Activated CD4-positive, alpha-beta T cell treated with anti-CD3 and anti-CD28 coated beads, Interleukin-2, amount 50 U/mL, for 1 hour (primary cell): ENCODE measurements at regions not wholly inside any gene's neighbourhood (a gene's known extent, or its start where the extent isn't known, plus 50 kb on each side); places are given as distances from the start of the nearest gene placed in this dataset.

ENCODE experiments used
- DNase-seq: peaks from one replicate; pipeline ENCODE4 v3.0.0-alpha.2; 2020

DNA sequence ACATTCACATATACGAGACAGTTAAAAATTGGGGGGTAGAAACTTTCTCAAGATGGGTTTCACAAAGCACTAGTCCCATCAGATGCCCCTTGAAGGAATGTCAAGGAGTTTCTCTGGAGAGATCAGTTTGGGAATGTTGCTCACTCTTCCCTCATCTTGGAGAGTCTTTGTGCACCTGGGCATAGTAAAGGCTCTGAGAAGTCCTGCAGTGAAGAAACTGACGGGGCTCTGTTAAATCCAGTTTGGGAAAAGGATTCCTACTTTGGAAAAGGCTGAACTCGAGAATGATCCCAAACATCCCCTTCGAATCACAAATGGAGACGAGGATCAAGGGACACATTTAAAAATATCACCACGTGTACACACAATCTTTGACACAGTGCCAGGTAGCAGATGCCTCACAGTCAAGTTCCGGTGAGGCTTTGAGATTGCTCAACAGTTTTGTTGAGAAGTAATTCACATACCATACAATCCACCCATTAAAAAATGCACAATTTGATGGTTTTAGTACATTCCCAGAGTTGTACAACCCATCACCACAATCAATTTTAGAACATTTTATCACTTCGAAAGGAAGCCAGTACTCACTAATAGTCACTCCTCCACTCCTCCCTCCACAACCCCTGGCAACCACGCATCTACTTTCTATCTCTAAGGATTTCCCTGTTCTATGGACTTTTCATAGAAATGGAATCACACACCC, 203.4 kb upstream of the FOXF1 start:
- no peak for DNase-seq

DNA sequence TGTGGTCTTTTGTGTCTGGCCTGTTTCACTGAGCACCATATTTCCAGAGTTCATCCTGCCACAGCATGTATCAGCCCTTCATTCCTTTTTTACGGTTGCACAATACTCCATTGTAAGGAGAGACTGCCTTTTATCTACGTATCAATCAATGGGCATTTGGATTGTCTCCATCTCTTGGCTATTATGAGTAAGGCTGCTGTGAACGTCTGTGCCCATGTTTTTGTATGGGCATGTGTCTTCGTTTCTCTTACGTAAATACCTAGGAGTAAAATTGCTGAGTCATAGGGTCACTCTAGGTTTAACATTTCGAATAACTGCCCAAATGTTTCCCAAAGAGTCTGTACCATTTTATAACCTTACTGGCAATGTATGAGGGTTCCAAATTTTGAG, 202.8 kb upstream of the FOXF1 start:
- no peak for DNase-seq

DNA sequence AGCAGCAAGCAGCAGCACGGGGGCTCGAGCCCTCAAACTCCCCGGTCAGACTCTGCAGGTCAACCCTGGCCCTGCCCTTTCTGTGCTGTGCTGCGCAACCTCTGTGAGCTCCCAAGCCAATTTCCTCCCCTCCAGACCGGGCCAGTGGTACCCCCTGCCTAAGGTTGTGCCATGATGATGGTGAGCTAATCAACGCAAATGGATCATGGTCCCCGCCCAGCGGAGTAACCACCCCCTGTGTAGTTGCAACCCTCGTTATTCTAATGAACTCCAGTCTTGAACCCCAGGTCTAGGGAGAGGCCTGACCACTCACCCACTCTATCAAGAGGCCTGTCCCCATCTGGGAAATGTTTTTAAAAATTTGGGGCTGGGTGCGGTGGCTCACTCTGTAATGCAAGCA, 201.8 kb upstream of the FOXF1 start:
- DNase-seq = no peak

DNA sequence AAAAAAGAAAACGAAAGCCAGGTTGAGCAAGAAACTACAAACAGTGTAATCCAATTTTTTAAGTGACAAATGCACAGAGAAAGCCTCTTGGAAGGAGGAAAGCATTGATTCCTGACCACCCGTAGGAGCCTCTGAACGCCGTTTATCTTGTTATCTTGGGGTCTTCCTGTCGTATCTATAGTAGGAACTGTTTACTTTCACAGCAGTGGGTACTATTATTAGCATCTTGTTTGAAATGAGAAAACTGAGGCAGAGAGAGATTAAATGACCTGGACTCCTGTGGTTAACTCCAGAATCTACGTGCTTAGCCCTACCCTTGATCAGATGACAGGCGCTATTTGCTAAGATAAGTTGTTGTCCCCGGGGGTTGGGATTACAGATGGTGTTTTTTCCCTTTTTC, 196.7 kb upstream of the FOXF1 start:
- DNase-seq = no peak

DNA sequence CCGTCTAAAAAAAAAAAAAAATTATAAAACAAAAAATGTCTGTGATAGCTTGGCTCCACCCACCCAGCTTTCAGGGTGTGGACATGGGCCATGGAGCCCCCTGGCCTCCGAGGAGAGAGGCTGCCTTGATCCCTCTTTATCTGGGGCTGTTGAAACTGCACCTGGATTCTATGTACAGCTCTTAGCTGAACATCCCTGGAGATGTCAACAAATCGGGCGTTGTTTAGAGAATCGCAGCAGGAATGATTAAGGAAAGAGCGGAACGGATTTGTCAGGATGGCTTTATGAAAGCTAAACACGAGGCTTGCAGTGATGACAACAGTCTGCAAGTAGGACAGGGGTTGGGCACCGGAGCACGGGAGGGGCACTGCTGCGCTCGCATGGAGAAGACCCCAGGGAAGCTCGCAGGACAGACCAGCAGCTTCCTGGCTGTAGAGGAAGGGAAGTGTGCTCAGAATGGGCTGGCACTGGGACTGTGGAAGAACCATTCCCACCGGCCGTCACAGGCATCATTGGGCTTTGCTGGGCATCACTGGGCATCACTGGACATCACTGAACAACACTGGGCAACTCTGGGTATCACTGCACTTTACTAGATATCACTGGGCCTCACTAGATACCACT, 195.8 kb upstream of the FOXF1 start:
- no peak for DNase-seq

DNA sequence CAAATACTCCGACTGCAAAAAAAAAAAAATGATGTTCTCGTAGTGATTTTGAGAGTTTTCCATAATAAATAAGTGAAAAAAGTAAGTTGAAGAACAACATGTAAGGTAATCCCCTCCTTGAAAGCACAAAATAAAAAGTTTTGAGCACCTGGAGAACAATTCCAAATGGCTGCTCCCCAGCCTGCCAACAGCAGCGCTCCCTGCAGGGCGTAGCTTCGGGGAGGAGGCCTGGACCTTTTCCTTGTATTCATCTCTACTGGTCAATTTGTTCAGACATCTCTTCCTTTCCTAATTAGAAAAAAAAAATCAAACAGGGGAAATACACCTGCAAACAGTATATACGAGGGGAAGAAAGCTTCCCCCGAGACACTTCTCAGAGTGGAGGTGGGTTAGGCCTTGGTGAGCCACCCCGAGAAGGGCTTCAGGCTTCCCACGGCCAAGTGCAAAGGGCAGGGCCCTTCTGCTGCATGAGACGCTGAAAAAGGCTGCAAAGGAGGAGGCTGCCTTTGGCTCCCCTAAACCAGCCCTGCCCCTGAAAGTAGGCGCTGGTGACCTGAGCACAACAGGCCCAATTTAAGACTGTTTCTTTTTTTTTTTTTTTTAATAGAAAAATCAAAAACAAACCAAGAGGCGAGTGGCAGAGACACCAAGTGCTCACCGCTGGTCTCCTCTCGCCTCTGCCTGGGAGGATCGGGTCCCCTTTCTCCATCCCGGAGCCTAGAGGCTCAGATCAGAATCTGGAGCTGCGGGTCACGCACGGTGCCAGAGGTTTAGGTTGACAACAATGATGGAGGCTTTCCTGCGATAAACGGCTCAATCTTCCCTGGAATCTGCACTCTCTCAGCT, 193.1 kb upstream of the FOXF1 start:
- DNase-seq = no peak

DNA sequence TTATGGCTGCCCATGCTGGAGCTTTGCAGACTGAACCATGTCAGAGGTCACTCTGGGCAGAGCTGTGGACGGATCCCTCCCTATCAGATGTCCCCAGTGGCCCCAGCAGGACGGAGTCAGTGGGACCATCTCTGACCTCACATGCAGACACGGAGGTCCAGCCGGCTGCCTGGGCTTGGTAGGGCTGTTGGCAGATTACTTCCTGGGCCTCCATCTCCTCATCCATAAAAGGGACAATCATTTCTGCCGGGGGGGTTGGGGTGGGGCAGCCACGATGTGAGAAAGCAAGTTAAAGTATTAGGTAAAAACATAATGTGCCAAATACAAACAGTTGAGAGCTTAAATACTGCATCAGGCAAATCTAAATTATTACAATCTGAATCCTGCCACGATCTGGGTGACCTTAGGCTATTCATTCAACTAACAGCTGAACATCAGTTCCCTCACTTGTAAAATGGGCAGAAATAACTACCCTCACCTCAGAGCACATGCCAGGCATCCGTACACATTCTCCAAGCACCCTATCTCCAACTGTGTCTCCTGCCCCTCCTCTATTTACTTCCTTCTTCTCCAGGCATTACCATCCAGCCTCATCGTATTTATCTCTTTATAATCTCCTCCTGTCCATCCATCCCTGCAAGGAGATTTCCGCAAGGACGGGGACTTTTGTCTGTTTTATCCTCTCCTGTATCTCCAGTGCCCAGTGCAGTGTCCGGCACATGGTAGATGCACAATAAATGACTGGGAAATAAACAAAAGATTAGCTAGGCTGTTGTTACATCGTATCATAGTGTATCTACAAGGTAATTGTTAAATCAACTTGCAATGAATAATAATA, 192.3 kb upstream of the FOXF1 start:
- no peak for DNase-seq

DNA sequence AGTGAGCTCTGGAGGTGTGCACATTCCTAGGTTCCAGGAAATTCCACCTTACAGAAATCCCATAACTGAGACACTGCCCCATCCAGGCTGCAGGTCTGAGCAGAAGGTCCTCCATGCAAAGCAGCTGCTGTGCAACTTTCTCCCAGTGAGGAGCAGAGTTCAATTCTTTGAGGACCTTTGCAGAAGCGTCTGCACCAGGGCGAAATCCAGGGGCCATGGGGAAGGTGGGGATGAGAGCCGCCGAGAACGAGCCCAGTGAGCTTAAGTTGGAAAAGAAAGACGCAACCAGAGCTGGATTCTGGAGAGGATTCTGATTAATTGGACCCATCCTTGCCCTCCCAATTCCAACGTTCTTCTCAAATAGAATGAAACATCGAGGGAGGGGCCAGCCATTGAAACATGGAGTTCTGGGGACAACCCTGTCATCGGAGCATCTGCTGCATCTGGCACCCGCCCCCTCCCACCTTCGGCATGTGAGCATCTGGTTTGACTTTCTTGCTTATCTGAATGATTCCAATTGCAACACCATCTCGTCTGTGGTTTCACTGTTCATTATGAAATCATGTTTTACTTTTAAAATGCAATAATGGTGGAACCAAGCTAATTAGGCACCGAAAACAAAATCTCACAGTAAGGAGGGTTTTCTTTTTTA, 190.6 kb upstream of the FOXF1 start:
- no peak for DNase-seq

DNA sequence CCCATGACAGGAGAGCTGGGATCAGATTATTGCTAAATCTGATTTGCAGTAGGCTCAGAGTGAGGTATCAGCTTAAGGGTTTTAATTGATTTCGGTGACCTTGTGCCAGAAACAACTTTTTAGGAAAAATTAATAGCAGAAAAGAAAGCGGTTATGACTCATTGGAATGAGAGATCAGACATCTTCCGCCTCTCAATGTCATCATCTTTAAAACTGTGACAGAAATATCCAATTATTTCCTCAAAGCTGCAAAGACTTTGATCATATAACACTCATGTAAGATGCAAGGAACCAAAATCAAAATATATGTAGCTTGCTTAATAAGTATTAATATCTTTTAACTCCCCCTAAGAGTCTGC, 190.1 kb upstream of the FOXF1 start:
- DNase-seq = no peak

DNA sequence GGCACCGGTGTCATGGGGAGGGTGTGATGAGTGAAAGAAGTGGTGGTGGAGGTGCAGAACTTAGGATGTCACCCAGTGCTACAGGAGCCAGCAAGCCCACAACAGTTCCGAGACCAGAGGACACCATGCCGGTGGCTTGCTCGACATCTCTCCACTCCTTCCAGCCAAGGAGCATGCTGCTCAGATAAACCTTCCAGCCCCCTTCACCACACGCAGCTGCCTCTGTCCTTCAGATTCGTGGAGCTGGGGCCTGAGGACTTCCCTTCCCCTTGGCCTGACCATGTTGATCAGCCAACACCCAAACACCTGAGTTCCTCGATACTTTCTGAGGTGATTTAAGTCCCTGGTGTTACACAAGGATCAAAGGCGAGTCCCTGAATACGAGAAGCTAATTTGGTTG, 188.8 kb upstream of the FOXF1 start:
- no peak for DNase-seq

DNA sequence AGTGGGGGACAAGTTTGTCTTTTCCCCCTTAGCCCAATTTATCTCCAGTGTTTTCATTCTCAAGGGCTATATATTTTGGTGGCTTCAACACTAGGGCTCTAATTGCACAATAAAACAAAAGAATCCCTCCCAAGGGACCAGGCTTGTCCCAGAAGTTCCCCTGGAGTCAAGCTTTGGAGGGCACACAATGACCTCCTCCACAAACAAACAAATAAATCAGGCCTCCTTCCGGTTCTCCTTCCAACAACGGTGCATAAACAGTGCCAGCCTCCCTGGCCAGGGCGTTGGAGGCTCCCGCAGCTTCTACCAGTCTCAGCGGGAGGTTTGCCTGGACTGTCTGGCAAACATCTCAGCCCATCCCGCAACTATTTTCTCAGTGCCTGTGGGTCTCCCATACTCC, 188.0 kb upstream of the FOXF1 start:
- DNase-seq = no peak

DNA sequence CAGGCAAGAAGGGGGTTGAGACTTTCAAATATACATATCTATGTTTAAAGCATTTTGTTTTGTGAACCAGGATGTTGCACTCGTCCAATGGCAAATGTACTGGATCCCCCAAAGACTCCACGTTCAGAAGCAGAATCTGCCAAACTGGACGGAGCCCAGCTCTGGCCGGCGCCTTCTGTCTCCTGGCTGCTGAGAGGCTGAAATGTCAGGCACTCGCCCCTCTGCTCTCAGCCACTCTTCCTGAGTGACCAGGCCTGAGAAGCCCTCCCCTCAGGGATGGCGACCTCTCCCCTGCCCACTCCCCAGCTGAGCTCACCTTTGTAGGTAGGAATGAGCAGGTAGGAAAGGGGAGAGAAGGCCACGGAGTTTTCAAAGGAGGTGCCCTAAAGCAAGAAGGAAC, 187.5 kb upstream of the FOXF1 start:
- no peak for DNase-seq

DNA sequence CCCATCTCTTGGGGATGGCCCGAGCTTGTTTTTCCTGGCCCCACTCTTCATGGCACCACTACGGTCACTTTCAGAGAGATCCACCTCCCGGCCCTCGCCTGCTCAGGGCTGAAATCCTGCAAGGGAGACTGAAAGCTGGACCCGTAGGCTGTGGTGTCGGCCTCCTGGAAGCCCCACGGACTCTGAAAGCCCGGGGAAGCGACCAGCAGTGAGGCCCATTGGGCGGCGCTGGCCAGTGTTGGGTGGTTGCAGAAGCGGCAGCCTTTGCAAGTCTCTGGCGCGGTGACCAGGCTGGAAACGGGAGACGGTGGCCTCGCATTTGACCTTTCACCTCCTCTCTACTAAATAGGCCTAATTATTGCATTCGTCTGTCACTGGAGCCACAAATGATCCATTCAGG, 186.0 kb upstream of the FOXF1 start:
- no peak for DNase-seq

DNA sequence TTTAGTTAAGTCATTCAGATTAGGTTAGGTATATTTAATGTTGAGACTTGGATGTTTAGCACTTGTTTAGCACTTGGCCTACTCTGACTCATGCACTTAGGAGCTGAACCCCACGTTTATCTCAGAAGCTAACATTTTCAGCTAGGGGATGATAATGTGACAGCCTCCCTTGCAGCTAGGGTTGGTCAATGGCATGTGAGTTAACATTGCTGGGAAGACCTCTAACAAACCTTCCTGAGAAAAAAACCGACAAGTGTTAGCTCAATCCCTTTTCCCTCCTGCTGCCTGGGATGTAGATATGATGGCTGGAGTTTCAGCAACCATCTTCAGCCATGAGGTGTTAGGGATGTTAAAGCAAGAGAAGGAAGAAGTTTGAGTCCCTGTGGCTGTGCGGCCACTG, 185.0 kb upstream of the FOXF1 start:
- DNase-seq = no peak

DNA sequence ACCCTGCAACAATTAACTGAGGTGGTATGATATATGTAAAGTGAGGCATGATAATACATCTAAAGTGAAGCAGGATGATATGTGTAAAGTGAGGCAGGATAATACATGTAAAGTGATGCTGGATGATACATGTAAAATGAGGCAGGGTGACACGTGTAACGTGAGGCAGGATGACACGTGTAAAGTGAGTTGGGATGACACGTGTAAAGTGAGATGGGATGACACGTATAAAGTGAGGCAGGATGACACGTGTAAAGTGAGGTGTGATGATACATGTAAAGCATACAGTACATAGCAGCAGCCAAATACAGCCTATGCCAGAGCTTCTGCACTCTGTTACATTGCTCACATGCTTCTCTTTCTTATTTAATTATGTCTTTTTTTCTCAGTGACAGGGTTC, 184.4 kb upstream of the FOXF1 start:
- DNase-seq = no peak

DNA sequence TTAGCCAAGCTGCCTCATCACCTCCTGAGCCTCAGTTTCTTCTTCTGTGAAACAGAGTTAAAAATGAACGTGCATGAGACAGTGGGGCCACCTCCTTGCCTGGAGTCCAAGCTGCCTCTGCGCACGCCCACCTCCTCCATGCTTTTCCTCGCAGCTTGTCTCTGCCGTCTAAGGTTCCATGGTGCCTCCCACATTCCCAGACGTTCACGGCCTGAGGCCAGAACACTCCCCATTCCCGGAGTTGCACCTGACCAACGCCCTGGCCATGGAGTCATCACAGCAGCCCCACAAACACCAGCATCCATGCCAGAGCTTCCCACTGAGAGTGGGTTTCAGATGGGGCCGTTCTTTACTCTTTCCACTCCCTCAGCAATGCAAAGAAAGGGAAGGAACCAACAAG, 183.0 kb upstream of the FOXF1 start:
- no peak for DNase-seq

DNA sequence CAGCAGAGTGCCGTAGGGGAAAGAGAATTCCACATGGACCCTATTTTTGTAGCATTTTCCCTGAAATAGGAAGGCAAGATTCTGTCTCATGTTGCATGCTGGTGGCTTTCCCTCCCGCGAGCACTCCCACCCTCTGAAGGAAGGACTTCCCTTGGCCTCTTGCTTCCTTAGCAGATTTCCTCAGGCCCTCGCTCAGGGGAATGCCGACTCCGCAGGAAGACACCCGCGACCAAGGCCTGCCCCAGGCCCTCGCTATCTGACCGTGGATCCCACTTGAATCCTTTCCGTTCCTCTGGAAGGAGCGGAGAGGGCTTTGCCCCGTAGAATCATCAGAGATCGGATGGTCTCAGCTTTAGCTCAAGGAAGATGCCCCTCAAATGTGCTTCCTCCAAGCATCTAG, 179.4 kb upstream of the FOXF1 start:
- DNase-seq = no peak

DNA sequence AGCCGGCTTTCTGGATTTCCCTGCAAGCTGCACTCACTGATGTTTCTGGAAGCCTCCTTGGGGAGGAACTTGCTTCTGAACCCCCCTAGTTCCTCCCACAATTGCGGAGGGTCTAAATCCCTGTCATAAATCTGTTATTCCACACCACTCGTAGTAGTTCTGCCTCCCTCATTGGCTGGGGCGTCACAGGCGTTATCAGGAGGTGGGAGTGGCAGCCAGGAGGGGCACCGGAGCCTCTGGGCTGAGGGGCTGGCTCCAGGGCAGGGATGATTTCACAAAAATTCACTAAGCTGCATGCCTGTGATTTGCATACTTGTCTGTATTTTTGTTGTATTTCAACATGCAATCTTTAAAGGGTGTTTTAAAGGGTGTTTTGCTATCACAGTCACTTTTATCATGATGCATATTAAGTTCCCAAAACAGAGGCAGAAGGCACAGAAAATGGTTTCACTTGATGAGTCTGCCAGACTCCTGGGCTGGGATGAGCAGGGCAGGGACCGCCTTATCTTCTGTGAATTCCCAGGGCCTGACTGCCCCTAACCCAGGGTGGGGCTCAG, 176.2 kb upstream of the FOXF1 start:
- no peak for DNase-seq

DNA sequence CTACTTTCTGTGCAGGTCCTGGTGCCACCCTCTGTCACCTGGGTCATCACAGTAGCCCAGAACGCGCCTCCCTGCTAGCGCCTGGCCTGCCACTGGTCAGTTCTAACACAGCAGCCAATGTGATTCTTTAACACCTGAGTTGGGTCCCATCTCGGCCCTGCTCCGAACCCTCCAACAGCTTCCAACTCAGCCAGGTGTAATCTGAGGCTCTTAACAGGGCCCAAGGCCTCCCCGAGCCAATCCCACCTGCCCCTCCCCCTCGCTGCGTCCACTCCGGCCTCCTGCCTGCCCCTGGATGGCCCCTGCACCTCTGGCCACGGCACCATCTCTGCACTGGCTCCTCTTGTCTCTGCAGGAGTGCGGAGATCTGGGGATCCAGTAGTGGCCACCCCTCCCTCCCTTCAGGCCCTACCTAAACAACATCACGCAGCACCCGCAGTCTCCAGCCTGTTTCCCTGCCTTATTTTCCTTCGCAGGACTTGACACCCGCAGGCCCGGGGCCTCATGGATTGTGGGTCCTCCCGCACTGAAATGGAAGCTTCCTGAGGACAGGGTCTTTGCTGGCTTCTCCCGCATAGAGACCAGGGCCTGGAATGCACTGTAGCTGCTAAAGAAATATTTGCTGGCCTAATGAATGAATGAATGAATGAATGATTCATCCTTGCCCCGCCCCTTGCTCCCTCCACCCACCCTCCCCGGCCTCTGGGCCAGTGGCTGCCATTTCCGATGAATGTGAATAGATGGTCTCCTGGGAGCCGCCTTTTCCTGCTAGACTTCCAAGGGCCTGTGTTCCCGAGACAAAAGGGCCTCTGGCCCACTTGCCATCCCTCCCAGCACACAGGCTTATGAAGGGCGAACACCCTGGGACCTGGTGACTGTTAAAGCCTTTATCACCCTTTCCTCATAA, 174.8 kb upstream of the FOXF1 start:
- no peak for DNase-seq

DNA sequence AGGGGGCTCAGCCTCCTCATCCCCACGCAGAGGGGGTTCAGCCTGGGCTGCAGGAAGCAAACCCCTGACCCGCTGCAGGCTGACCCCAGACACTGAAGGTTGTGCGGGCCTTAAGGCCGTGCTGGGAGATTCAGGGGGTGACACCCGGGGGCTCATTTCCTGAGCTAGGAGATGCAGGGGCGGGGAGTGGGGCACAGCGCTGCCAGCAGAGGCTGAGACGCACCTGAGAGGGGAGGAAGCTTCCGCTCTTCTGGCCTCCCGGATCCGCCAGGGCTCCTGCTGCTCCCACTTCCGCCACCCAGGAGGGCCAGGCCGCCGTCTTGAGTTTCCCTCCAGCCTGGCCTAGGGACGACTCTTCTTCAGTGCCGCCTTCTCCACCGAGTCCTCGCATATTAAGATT, 173.2 kb upstream of the FOXF1 start:
- no peak for DNase-seq
